Esophagus mucosa (tissue), 1 donor: ENCODE measurements at regions not wholly inside any gene's neighbourhood (a gene's known extent, or its start where the extent isn't known, plus 50 kb on each side); places are given as distances from the start of the nearest gene placed in this dataset.
A peak's percentile ranks its signal among the peaks of the same experiment; 100 is the strongest.

Experiments used
- ATAC-seq: fragments of 200-7000 bp; cut with Tn5 transposase; one replicate; pipeline ENCODE4 v1.9.1; 2020
- donor health status: DM: yes; HTN: yes; CAD: no.

- no peak for ATAC-seq
Observed at GRCh38 chr3:24641628-24642027, 147.0 kb upstream of the THRB start.

GRCh38 chr3:24645047-24645446, 150.4 kb upstream of the THRB start:
- peak; percentile 23 for ATAC-seq

- no peak for ATAC-seq
Observed at GRCh38 chr3:24646790-24647189, 152.1 kb upstream of the THRB start.

GRCh38 chr3:24648063-24648462, 153.4 kb upstream of the THRB start:
- no peak for ATAC-seq

DNA sequence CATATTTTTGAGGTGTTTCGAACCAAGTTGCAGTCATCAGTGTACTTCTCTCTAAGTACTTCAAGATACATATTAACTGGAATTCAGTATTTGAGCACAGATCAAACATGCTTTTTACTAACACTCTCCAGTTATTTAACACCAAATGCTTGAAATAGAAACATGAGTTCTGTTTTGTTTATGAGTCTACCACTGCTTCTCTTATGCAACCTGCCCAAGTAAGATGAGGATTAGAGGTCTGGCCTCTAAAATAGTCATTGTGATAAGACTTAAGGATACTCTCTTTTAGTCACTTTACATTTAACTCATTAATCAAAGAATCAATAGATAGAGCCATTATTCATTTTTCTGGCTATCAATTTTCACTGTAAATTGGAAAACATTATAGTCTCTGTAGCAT, 156.2 kb upstream of the THRB start:
- no peak for ATAC-seq

GRCh38 chr3:24657870-24658510, 163.3 kb upstream of the THRB start:
- ATAC-seq, result no peak

- no peak for ATAC-seq
Observed at GRCh38 chr3:24661175-24661584, 166.5 kb upstream of the THRB start.

- ATAC-seq, result no peak
Observed at GRCh38 chr3:24662449-24663345, 168.0 kb upstream of the THRB start.

DNA sequence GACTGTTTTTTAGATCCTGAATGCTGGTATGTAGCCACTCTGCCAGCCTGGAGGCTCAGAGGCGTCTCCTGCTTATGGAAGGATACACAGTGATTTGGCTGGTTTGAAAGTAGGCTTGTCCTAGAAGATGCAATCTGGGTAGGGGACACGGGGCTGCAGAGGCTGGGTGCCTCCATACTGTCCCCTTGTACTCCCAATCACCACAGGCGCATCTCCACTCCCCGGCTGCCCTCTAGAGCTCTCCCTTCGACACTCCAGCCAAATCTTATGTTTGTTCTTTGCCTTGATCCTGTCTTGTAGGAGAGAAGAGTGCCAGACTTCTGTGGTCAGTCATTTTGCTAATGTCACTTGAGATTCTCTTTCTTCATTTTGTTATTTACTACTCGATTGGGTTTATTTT, 168.8 kb upstream of the THRB start:
- ATAC-seq, result no peak

- no peak for ATAC-seq
Observed at GRCh38 chr3:24668039-24668438, 173.4 kb upstream of the THRB start.

GRCh38 chr3:24670871-24671270, 176.2 kb upstream of the THRB start:
- ATAC-seq, result no peak

- no peak for ATAC-seq
Observed at GRCh38 chr3:24673596-24673995, 178.9 kb upstream of the THRB start.

GRCh38 chr3:24674261-24674660, 179.6 kb upstream of the THRB start:
- no peak for ATAC-seq

- ATAC-seq, result no peak
Observed at GRCh38 chr3:24678021-24678420, 183.4 kb upstream of the THRB start.

GRCh38 chr3:24678421-24678865, 183.8 kb upstream of the THRB start:
- no peak for ATAC-seq

DNA sequence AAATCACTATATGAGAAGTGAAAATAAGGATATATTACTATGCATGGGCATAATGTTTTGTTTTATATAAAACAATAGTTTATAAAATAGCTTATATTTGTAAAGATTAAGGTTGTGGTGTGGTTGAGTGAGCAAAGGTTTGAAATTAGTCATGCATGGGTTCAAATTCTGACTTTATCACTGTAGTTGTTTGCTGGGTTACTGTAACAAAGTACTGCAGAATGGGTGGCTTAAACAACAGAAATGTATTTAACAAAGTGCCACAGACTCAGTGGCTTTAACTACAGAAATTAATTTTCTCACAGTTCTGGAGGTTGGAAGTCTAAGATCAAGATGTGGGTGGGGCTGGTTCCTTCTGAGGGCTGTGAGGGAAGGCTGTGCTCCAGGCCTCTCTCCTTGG, 184.8 kb upstream of the THRB start:
- ATAC-seq, result no peak

DNA sequence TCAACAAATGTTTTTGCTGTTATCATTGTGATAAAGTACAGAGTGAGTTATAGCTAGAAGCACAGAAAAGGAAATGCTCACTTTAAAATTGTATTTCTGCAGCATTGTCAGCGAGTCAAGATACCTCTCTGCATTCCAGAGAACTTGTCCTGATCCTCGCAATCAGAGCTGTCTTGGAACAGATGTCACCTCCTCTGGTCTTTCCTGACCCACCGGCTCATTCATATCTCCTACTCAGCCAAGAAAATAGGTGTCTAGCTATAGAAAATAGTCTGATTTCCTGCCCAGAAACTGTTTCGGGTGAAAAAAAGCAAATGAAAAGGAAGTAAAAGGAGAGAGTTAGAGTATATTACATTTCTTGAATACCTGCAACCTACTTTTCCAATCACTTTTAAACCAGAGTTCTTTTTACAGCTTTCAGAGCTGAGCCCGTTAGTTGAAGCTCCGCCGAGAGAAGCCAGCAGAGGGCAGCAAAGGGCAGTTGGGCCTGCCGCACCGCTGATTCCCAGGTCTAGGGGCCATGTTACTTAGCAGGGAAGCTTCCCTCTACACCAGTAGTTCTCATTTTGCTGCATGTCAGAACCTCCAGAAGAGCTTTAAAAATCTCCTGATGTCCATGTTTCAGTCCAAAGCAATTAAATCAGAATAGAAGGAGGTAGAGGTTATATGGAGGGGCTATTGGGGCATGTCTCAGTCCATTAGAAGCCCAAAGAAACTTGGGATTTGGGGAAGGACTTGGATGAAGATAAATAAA, 185.7 kb upstream of the THRB start:
- ATAC-seq, result peak; percentile 51

- ATAC-seq, result peak; percentile 70
Observed at GRCh38 chr3:24682141-24682547, 187.5 kb upstream of the THRB start.

DNA sequence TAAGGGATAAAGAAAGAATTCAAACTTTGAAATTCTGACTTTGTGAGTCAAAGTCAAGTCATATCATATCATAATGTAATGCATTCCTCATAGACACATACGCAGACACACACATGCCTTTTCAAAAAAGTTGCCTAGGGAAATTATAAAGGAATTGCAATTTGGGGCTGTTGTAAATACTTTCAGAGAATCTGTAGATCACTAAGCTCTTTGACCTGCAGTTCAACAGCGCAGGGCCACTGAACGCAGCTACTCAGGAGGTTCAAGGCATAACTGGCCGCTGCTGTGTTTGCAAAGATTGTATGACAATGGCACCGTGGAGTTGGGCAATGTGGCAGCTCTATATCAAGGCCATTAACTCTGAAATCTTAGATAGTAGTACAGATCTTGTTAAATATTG, 188.4 kb upstream of the THRB start:
- ATAC-seq, result peak; percentile 38

DNA sequence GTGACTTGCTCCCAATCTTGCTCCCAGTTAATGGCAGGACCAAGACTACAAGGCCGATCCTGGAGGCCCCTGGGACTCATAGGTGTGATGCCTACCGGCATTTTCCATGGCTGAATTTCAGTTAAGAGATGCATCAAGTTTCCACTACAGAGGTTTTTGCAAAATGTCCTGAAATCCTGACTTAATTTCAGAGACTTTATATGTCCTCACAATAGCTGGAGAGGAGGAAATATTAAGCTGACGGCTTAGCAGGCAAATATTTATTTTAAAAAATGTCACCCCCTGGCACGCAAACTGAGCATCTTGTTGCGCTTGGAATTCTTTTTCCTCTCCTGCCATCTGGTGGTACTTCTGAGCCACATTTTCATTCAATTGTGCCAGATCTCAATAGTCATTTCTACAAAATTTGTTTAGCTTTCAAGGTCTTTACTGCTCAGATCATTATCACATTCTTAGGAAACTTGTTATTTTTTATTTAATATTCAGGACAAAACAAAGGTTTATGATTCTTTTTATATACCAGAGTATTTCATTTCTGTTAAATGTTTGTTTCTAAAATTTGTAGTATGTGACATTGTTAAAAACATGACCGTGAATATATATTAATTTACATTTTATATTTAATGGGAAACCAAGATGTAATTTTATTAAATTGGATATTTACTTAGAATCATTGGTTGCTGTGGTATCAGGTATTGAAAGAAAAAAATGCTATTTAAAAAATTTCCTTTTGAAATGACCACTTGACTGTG, 189.2 kb upstream of the THRB start:
- ATAC-seq, result no peak

DNA sequence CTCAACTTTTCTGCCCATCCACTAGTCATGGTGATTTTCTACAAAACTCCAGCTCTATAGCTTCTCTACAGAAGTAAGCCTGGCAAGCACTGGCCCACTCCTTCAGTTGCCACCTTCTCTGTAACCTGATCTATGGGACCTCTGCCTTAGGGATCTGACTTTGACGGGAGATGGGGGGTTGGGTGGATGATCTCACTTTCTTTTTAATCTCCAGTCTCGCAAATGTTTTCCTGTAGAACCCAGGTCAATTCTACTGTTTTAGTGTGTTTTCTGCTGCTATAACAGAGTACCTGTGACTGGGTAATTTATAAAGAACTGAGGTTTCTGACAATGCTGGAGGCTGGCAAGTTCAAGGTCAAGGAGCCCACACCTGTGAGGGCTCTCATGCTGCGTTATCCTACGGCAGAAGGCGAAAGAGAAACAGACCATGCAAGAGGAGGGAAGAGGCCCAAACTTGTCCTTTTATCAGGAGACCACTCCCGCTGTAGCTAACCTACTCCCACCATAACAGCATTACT, 189.9 kb upstream of the THRB start:
- no peak for ATAC-seq

DNA sequence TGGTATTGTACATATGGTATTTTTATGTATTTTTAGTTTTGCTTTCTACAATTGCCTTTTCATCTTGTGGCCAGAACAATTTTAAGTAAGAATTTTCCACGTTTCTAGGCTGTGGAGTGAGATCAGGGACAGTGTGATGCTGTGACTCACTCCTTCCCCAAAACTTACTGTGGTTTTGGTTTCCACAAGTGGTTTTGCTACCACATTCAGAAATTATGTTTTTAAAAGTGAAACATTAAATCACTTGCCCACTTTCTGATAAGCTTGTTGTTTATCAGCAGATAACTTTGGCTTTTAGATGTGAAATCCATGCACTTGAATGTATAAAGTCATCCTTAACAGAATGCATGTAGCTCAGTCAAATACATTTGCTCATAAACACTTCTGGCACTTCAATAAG, 192.2 kb upstream of the THRB start:
- no peak for ATAC-seq
